Kidney epithelial cell (primary cell): ENCODE measurements at regions not wholly inside any gene's neighbourhood (a gene's known extent, or its start where the extent isn't known, plus 50 kb on each side); places are given as distances from the start of the nearest gene placed in this dataset.
A peak's percentile ranks its signal among the peaks of the same experiment; 100 is the strongest.

Experiments used
- DNase-seq: peaks from one replicate; pipeline ENCODE4 v3.0.0-alpha.2; 2010; ENCODE audit warnings: low read depth
- H3K27me3 ChIP-seq: 2 replicates; pipeline ENCODE4 v1.6.0; 2011; ENCODE audit warnings: low read length; ENCODE audit not compliant: control insufficient read depth, insufficient read depth
- H3K36me3 ChIP-seq: 2 replicates; pipeline ENCODE4 v1.5.1; 2011; ENCODE audit warnings: low read length; ENCODE audit not compliant: control insufficient read depth, insufficient read depth
- H3K4me3 ChIP-seq: 2 replicates; pipeline ENCODE4 v1.5.1; 2011; ENCODE audit warnings: low read depth, mild to moderate bottlenecking, control low read depth, low read length
- TF ChIP-seq, protein P1 (sequence below): IDR thresholded peaks from 2 replicates; pipeline ENCODE4 v1.5.1; 2011; ENCODE audit warnings: mild to moderate bottlenecking, moderate library complexity, low read length, control low read depth, inconsistent platforms; ENCODE audit not compliant: insufficient read depth, poor library complexity, severe bottlenecking

- Histone ChIP-seq H3K4me3 (no peak overlapping the region), H3K36me3 (no peaks in the 10 kb centered on the region), H3K27me3 (no peaks in the 10 kb centered on the region)
- DNase-seq, result no peak
- TF ChIP-seq, protein P1, sequence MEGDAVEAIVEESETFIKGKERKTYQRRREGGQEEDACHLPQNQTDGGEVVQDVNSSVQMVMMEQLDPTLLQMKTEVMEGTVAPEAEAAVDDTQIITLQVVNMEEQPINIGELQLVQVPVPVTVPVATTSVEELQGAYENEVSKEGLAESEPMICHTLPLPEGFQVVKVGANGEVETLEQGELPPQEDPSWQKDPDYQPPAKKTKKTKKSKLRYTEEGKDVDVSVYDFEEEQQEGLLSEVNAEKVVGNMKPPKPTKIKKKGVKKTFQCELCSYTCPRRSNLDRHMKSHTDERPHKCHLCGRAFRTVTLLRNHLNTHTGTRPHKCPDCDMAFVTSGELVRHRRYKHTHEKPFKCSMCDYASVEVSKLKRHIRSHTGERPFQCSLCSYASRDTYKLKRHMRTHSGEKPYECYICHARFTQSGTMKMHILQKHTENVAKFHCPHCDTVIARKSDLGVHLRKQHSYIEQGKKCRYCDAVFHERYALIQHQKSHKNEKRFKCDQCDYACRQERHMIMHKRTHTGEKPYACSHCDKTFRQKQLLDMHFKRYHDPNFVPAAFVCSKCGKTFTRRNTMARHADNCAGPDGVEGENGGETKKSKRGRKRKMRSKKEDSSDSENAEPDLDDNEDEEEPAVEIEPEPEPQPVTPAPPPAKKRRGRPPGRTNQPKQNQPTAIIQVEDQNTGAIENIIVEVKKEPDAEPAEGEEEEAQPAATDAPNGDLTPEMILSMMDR, result no peak
These were observed 578.4 kb downstream of the ZIC1 start for GRCh38 chr3:147987549-147987948.

- TF ChIP-seq, protein P1, result no peak
- no peak overlapping the region for H3K4me3 ChIP-seq
- DNase-seq, result no peak
These were observed 580.2 kb downstream of the ZIC1 start for GRCh38 chr3:147989344-147989743.

DNA sequence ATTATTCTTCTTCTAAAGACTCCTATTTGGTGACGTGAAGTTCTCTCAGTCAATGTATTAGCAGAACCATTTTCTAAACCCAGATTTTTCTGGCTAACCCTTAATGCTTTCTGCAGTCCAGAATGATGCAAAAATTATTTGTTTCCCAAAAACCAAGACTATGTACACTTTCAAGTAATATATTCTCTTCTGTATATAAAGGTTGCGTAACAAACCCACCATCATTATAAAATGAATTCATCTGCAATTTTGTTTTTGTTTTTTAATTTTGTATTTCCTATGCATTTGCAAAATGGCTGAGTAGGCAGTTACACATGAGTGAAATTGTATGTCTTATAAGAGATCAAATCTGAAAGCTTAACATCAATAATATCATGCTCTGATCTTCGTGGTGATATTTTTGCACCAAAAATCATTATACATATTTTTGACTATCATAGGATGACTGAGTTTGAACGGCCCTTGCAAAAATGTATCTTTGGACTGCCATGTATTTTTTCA lies 593.6 kb downstream of the ZIC1 start:
- TF ChIP-seq, protein P1, result no peak
- no peaks in the 10 kb centered on the region for H3K27me3 ChIP-seq
- DNase-seq, result no peak

More at GRCh38 chr3:147989344-147989743, 580.2 kb downstream of the ZIC1 start:
- Histone ChIP-seq H3K36me3 (no peaks in the 10 kb centered on the region), H3K27me3 (no peaks in the 10 kb centered on the region)

GRCh38 chr3:148004331-148004730 lies 595.2 kb downstream of the ZIC1 start:
- Histone ChIP-seq H3K4me3 (no peak overlapping the region), H3K36me3 (no peaks in the 10 kb centered on the region), H3K27me3 (no peaks in the 10 kb centered on the region)
- no peak for DNase-seq
- TF ChIP-seq, protein P1, result no peak

More for the DNA sequence above, 593.6 kb downstream of the ZIC1 start:
- Histone ChIP-seq H3K36me3 (no peaks in the 10 kb centered on the region), H3K4me3 (no peak overlapping the region)

- Histone ChIP-seq H3K27me3 (no peaks in the 10 kb centered on the region), H3K36me3 (no peaks in the 10 kb centered on the region), H3K4me3 (no peak overlapping the region)
- DNase-seq, result no peak
- TF ChIP-seq, protein P1, result no peak
These were observed 596.3 kb downstream of the ZIC1 start for GRCh38 chr3:148005456-148005855.

- Histone ChIP-seq H3K36me3 (no peaks in the 10 kb centered on the region), H3K4me3 (no peak overlapping the region), H3K27me3 (no peaks in the 10 kb centered on the region)
- DNase-seq, result peak; percentile 70
- TF ChIP-seq, protein P1, result no peak
These were observed 597.3 kb downstream of the ZIC1 start for GRCh38 chr3:148006508-148006907.
